NCI-H146 treated with DMSO at 0.1 percent for 48 hours (cell line): ENCODE measurements at regions not wholly inside any gene's neighbourhood (a gene's known extent, or its start where the extent isn't known, plus 50 kb on each side); places are given as distances from the start of the nearest gene placed in this dataset.
"Not testable (repeated sequence)": the region's sequence is repeated elsewhere in the genome, so short reads cannot be mapped to it uniquely, and the experiment has no call there.

Experiments
- DNase-seq: peaks from one replicate; lab custom pipeline; 2025; ENCODE audit not compliant: unreplicated experiment; lab: John Stamatoyannopoulos, UW

DNA sequence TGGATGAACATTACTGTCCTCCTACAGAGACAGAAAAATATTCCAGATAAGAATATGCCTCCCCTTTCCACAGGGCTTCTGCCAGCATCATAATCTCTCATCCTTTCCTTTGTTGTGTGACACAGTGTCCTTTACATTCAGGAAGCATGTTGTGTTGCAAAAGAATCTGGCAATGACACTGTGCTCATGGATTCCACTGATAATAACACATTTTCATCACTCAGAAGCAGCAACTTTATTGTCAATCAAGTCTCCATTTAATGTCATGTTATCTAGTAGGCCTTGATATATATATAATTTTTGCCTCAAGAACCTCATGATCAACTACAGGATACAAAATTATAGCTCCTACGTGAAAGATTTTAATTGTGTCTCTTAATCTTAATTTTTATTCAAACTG is 833.9 kb downstream of the FSTL5 start:
- no peak for DNase-seq

- DNase-seq: no peak
These were observed 842.1 kb downstream of the FSTL5 start for GRCh38 chr4:161321706-161322105.

- DNase-seq: no peak
These were observed 843.4 kb downstream of the FSTL5 start for GRCh38 chr4:161320377-161320776.

- DNase-seq: no peak
These were observed 846.8 kb downstream of the FSTL5 start for GRCh38 chr4:161317000-161317399.

GRCh38 chr4:161314371-161314770 is 849.4 kb downstream of the FSTL5 start:
- no peak for DNase-seq

- no peak for DNase-seq
These were observed 860.2 kb downstream of the FSTL5 start for GRCh38 chr4:161303551-161303950.

DNA sequence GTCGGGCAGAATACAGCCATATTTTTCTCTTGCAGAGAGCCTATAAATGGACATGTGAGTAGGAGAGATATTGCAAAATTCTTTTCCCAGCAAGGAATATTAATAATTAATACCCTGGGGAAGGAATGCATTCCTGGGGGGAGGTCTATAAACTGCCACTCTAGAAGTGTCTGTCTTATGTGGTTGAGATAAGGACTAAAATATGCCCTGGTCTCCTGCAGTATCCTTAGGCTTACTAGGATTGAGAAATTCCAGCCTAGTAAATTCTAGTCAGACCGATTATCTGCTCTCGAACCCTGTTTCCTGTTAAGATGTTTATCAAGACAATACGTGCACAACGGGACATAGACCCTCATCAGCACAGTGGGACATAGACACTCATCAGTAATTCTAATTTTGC is 872.6 kb downstream of the FSTL5 start:
- DNase-seq: no peak

- no peak for DNase-seq
These were observed 876.0 kb downstream of the FSTL5 start for GRCh38 chr4:161287678-161288352.

GRCh38 chr4:161285461-161285860 is 878.3 kb downstream of the FSTL5 start:
- no peak for DNase-seq

- no peak for DNase-seq
These were observed 882.9 kb downstream of the FSTL5 start for GRCh38 chr4:161280929-161281328.

- DNase-seq: no peak
These were observed 884.7 kb downstream of the FSTL5 start for GRCh38 chr4:161279095-161279494.

- DNase-seq: not testable (repeated sequence)
These were observed 886.5 kb downstream of the FSTL5 start for GRCh38 chr4:161277150-161277787.

DNA sequence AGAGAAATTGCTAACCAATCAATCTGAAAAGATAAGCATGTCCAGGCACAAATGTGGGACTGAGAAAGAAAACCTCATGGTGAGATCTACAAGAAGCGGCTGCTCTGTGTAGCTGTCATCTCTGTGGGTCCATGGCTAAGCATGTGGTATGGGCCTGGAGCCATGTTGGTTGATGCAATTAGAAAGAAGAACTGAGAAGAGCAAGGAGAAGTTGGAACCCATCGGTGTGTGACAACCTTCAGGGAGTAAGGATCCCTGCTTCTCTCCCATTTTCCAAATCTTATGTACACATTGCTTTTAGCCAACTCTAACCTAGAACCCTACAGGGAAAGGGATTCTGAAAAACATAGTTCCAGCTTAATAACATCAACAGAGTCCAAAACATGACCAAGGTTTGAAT is 890.2 kb downstream of the FSTL5 start:
- no peak for DNase-seq

- no peak for DNase-seq
These were observed 903.0 kb downstream of the FSTL5 start for GRCh38 chr4:161260819-161261218.

DNA sequence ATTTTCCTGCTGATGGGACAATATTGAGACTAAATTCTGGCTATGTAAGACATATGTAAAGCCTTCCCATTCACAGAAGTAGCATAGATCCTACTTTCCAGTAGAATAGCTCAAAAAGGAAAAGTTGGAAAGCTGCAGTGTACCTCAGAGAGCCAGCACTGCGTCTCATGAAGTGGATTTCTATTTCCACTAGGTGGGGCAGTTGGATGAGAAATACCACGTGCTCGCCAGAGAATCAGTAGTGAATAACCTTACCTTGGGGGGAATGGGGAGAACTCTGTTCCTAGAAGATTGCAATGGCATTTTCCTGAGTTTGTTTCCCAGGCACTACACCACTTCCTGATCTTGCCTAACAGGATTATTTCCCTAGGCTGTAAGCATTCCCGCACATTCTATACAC is 907.1 kb downstream of the FSTL5 start:
- no peak for DNase-seq

DNA sequence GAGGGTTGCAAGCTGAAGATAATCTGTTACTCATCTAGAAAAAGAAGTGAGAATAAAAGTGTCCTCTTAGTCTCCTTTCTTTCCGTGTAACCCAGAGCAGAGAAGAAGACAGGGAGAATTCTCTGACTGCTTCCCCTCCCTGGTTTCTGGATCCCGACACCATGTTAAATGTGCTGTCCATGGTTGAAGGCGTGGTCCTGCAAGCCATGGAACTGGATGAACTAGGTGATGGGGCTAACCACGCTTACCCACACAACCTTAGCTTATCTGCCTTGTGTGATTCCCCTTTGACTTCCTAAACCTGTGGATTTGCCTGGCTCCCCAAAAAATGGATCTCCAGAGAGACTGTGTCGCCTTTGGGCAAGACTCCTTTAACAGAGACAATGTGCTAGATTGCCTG is 907.6 kb downstream of the FSTL5 start:
- no peak for DNase-seq

- DNase-seq: no peak
These were observed 909.4 kb downstream of the FSTL5 start for GRCh38 chr4:161254375-161254774.

- DNase-seq: no peak
These were observed 911.2 kb downstream of the FSTL5 start for GRCh38 chr4:161252520-161253141.

- no peak for DNase-seq
These were observed 913.9 kb downstream of the FSTL5 start for GRCh38 chr4:161249779-161250440.

DNA sequence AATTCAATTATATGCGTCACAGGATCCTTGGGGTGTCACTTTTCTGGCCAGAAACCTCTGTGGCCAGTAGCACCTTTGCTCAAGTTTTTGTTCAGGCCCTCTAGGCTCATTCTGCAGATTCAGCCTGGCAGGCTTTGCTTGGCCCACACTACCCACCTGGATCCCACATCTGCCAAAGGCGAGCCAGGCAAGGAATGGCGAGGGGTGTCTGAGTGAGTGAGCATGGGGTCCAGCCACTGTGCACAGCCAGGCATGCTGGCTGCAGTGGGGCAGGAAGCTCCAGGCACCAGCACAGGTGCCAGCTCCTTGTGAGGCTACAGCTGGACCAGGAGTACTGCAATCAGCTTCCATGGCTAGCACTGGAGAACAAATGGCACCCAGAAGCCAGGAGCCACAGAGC is 914.9 kb downstream of the FSTL5 start:
- no peak for DNase-seq

DNA sequence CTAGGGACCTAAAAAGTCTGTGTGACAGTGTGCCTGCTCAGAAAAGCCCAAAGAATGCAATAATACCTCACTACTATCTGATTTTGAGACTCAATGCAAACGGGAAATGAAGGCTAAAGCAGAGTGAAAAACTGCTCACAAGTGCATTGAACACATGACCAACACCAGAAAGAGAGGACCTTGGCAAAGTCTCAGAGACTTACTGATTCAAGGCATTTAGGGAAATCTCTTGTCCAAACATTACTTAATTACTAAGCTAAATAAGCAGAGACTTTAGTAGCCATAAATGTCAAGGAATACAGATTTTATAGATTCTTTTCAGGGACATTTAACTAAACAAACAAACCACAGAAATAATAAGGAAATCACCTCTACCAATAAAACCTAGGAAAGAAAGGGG is 916.0 kb downstream of the FSTL5 start:
- DNase-seq: no peak

DNA sequence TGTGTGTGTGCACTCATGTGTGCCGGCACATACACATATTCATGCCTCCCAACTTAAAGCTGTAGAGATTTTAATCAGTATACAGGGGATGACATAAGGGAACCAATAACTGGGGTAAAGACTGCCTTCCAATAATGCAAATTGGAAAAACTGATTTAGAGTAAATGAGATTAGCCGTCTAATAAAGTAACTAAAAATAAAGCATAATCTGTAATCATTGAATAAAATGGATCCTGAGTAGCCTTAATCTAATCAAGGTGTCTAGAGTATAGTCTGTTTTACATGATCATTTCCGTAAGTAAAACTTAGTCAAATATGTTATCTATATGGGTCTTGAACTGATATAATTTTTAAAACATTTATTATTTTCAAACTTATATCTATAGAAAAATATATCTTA is 925.8 kb downstream of the FSTL5 start:
- no peak for DNase-seq
